PC-9 (cell line): ENCODE measurements at regions not wholly inside any gene's neighbourhood (a gene's known extent, or its start where the extent isn't known, plus 50 kb on each side); places are given as distances from the start of the nearest gene placed in this dataset.

Source experiments
- EZH2 ChIP-seq: fragments of 200-600 bp; sonication (generic); IDR thresholded peaks from 2 replicates; pipeline ENCODE4 v1.8.0; 2017; ENCODE audit warnings: antibody characterized with exemption, low read depth
- TF ChIP-seq, protein P1 (sequence below): fragments of 200-600 bp; sonication (generic); conservative IDR thresholded peaks from 2 replicates; pipeline ENCODE4 v1.6.1; 2017; ENCODE audit warnings: mixed run types, antibody characterized with exemption, mild to moderate bottlenecking, moderate library complexity

DNA sequence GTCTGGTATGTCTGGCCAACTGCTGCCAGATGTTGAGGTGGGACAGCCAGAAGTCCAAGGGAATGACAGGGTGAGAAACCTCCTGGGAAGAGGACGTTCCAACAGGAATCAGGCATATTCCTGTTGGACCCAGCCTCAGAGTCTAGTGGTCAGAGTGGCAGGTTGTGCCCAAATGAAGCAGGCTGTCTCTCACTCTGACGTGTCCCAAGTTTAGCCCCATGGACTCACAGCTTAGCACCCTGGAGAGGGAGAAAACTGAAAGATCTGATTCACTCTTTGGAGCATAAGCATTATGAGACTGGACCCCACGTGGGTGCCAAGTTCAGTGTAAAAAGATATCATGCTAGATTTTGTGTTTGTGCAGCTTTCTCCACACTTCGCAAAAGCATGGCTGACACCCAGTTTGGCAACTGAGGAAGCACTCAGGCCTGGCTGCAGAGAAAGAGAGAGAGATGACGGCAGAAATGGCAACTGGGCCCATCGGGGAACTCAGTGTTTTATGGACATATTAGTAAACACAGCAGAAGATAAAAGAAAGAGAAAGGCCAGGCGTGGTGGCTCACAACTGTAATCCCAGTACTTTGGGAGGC is 88.2 kb upstream of the LMCD1 start:
- TF ChIP-seq, protein P1, sequence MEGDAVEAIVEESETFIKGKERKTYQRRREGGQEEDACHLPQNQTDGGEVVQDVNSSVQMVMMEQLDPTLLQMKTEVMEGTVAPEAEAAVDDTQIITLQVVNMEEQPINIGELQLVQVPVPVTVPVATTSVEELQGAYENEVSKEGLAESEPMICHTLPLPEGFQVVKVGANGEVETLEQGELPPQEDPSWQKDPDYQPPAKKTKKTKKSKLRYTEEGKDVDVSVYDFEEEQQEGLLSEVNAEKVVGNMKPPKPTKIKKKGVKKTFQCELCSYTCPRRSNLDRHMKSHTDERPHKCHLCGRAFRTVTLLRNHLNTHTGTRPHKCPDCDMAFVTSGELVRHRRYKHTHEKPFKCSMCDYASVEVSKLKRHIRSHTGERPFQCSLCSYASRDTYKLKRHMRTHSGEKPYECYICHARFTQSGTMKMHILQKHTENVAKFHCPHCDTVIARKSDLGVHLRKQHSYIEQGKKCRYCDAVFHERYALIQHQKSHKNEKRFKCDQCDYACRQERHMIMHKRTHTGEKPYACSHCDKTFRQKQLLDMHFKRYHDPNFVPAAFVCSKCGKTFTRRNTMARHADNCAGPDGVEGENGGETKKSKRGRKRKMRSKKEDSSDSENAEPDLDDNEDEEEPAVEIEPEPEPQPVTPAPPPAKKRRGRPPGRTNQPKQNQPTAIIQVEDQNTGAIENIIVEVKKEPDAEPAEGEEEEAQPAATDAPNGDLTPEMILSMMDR, result no peak
- no peak for TF ChIP-seq EZH2
